Upper lobe of right lung (tissue), 1 donor: ENCODE measurements at regions not wholly inside any gene's neighbourhood (a gene's known extent, or its start where the extent isn't known, plus 50 kb on each side); places are given as distances from the start of the nearest gene placed in this dataset.

ENCODE experiments used
- ATAC-seq: fragments of 200-7000 bp; cut with Tn5 transposase; one replicate; pipeline ENCODE4 v1.9.1; 2020; ENCODE audit warnings: mild to moderate bottlenecking, moderate library complexity
- DNase-seq: peaks from one replicate; pipeline ENCODE4 v3.0.0-alpha.2; 2020
- H3K27ac ChIP-seq: fragments of 200-600 bp; one replicate; pipeline ENCODE4 v1.8.0; 2022
- H3K27me3 ChIP-seq: fragments of 200-600 bp; one replicate; pipeline ENCODE4 v1.8.0; 2022; ENCODE audit warnings: mild to moderate bottlenecking
- H3K36me3 ChIP-seq: fragments of 200-600 bp; one replicate; pipeline ENCODE4 v1.8.0; 2022
- H3K4me1 ChIP-seq: fragments of 200-600 bp; one replicate; pipeline ENCODE4 v1.8.0; 2022
- H3K4me3 ChIP-seq: fragments of 200-600 bp; one replicate; pipeline ENCODE4 v1.8.0; 2022; ENCODE audit warnings: mild to moderate bottlenecking
- H3K9me3 ChIP-seq: fragments of 200-600 bp; one replicate; pipeline ENCODE4 v1.8.0; 2022
- CTCF ChIP-seq: fragments of 200-600 bp; IDR thresholded peaks from one replicate; pipeline ENCODE4 v1.8.0; 2022; ENCODE audit warnings: antibody characterized with exemption
- intact Hi-C: fragments of 100-400 bp; cut with DNase I; formaldehyde crosslinking; loops from one replicate; pipeline ENCODE4 v1.11.0; 2022
- donor health status: DM: no; HTN: yes; CAD: no; lungs with severe emphysema.

- DNase-seq (no peak), ATAC-seq (no peak)
- H3K27ac ChIP-seq: no peak overlapping the region
- no peak for TF ChIP-seq CTCF
- intact Hi-C loops: no loop called here
- H3K4me1 ChIP-seq: no peaks in the 10 kb centered on the region
- no peaks in the 10 kb centered on the region for H3K9me3 ChIP-seq
- H3K27me3 ChIP-seq: no peaks in the 10 kb centered on the region
- H3K4me3 ChIP-seq: no peak overlapping the region
- H3K36me3 ChIP-seq: no peaks in the 10 kb centered on the region
These were observed 533.1 kb upstream of the CDH4 start for GRCh38 chr20:60718743-60719480.

GRCh38 chr20:60725311-60725906 lies 526.7 kb upstream of the CDH4 start:
- no peak for TF ChIP-seq CTCF
- no peak for ATAC-seq
- intact Hi-C loops: no loop called here

GRCh38 chr20:60727425-60727824 lies 524.6 kb upstream of the CDH4 start:
- no peak for ATAC-seq
- Histone ChIP-seq H3K36me3 (no peaks in the 10 kb centered on the region), H3K4me3 (no peak overlapping the region), H3K27me3 (no peaks in the 10 kb centered on the region), H3K4me1 (no peaks in the 10 kb centered on the region), H3K27ac (no peak overlapping the region), H3K9me3 (no peaks in the 10 kb centered on the region)
- no peak for DNase-seq
- intact Hi-C loops: no loop called here
- no peak for TF ChIP-seq CTCF

More at GRCh38 chr20:60725311-60725906, 526.7 kb upstream of the CDH4 start:
- Histone ChIP-seq H3K27ac (no peak overlapping the region), H3K36me3 (no peaks in the 10 kb centered on the region), H3K4me1 (no peaks in the 10 kb centered on the region), H3K4me3 (no peak overlapping the region), H3K9me3 (no peaks in the 10 kb centered on the region), H3K27me3 (no peaks in the 10 kb centered on the region)
- DNase-seq: no peak

- Histone ChIP-seq H3K4me3 (no peak overlapping the region), H3K36me3 (no peaks in the 10 kb centered on the region), H3K9me3 (no peaks in the 10 kb centered on the region), H3K27ac (no peak overlapping the region), H3K4me1 (no peaks in the 10 kb centered on the region), H3K27me3 (no peaks in the 10 kb centered on the region)
- DNase-seq: no peak
- TF ChIP-seq CTCF: no peak
- ATAC-seq: no peak
- intact Hi-C loops: no loop called here
These were observed 523.4 kb upstream of the CDH4 start for GRCh38 chr20:60728705-60729104.

GRCh38 chr20:60729135-60729900 lies 522.7 kb upstream of the CDH4 start:
- Histone ChIP-seq H3K4me1 (no peaks in the 10 kb centered on the region), H3K9me3 (no peaks in the 10 kb centered on the region), H3K27ac (no peak overlapping the region), H3K4me3 (no peak overlapping the region), H3K36me3 (no peaks in the 10 kb centered on the region), H3K27me3 (no peaks in the 10 kb centered on the region)
- ATAC-seq (no peak), DNase-seq (no peak)
- TF ChIP-seq CTCF: no peak
- intact Hi-C loops: no loop called here
